Left ventricle myocardium inferior (tissue), 1 donor: ENCODE measurements at regions not wholly inside any gene's neighbourhood (a gene's known extent, or its start where the extent isn't known, plus 50 kb on each side); places are given as distances from the start of the nearest gene placed in this dataset.

Source experiments
- DNase-seq: peaks from one replicate; pipeline ENCODE4 v3.0.0-alpha.2; 2020
- H3K27ac ChIP-seq: fragments of 200-600 bp; replicated peaks from 2 replicates; pipeline ENCODE4 v1.8.0; 2021
- H3K27me3 ChIP-seq: fragments of 200-600 bp; 2 replicates; pipeline ENCODE4 v1.8.0; 2021; ENCODE audit warnings: low read depth
- H3K36me3 ChIP-seq: fragments of 200-600 bp; 2 replicates; pipeline ENCODE4 v1.8.0; 2021
- H3K4me1 ChIP-seq: fragments of 200-600 bp; 2 replicates; pipeline ENCODE4 v1.8.0; 2021
- H3K4me3 ChIP-seq: fragments of 200-600 bp; 2 replicates; pipeline ENCODE4 v1.8.0; 2021; ENCODE audit warnings: mild to moderate bottlenecking, moderate library complexity
- H3K9me3 ChIP-seq: fragments of 200-600 bp; replicated peaks from 2 replicates; pipeline ENCODE4 v1.8.0; 2021
- intact Hi-C: fragments of 100-400 bp; cut with micrococcal nuclease; formaldehyde crosslinking; loops from one replicate; pipeline ENCODE4 v1.11.0; 2022
- TF ChIP-seq, protein P1 (sequence below): fragments of 200-600 bp; IDR thresholded peaks from 2 replicates; pipeline ENCODE4 v1.8.0; 2021; ENCODE audit warnings: antibody characterized with exemption, mild to moderate bottlenecking, borderline replicate concordance
- donor health status: DM: no; HTN: yes; CAD: no; lungs with severe emphysema.

GRCh38 chr18:75582406-75582821 lies 154.9 kb upstream of the SMIM21 start:
- Histone ChIP-seq H3K9me3 (no peaks in the 10 kb centered on the region), H3K27me3 (no peaks in the 10 kb centered on the region), H3K36me3 (no peaks in the 10 kb centered on the region), H3K4me3 (no peak overlapping the region), H3K4me1 (no peaks in the 10 kb centered on the region), H3K27ac (no peak overlapping the region)
- intact Hi-C loops = no loop called here
- TF ChIP-seq, protein P1, sequence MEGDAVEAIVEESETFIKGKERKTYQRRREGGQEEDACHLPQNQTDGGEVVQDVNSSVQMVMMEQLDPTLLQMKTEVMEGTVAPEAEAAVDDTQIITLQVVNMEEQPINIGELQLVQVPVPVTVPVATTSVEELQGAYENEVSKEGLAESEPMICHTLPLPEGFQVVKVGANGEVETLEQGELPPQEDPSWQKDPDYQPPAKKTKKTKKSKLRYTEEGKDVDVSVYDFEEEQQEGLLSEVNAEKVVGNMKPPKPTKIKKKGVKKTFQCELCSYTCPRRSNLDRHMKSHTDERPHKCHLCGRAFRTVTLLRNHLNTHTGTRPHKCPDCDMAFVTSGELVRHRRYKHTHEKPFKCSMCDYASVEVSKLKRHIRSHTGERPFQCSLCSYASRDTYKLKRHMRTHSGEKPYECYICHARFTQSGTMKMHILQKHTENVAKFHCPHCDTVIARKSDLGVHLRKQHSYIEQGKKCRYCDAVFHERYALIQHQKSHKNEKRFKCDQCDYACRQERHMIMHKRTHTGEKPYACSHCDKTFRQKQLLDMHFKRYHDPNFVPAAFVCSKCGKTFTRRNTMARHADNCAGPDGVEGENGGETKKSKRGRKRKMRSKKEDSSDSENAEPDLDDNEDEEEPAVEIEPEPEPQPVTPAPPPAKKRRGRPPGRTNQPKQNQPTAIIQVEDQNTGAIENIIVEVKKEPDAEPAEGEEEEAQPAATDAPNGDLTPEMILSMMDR = no peak
- DNase-seq = no peak

DNA sequence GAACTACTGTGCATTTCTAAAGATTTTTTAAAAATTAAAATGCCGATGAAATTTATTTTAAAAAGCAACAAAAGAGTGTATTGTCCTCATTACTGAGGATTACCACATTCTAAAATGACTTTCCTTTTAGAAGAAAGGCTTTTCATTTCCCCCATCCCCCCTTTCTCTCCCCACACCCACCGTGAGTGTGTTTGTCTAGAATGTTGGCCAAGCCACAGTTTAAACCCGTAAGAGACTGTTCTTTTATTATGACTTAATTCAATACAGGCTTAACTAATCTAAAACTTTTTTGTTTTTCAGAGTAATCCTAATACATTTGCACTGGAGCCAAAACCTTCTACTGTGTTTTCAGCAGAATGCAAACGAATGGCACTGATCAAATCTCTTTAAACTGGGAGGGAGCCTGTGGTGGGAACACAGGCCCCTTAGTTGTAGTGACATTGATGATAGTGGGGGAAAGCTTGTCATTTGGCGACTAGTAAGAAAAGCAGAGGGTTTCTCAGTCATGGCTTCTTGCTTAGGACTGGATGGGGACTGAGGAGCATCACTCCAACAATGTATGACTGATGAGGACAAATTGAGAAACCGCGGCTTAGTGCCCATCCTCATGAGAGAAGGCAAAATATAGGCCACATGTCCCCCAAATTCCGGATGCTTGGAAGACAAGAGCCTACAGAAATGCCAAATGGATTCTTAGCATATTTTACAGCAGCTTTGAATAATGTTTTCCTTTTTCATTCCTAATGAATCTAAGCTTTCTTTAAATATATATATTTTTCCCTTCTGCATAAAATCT lies 154.0 kb upstream of the SMIM21 start:
- H3K36me3 ChIP-seq = no peaks in the 10 kb centered on the region
- H3K4me1 ChIP-seq = no peaks in the 10 kb centered on the region
- DNase-seq = no peak
- H3K27ac ChIP-seq = no peak overlapping the region
- H3K4me3 ChIP-seq = no peak overlapping the region
- no peaks in the 10 kb centered on the region for H3K27me3 ChIP-seq
- no peaks in the 10 kb centered on the region for H3K9me3 ChIP-seq
- intact Hi-C loops = no loop called here
- TF ChIP-seq, protein P1 = no peak

DNA sequence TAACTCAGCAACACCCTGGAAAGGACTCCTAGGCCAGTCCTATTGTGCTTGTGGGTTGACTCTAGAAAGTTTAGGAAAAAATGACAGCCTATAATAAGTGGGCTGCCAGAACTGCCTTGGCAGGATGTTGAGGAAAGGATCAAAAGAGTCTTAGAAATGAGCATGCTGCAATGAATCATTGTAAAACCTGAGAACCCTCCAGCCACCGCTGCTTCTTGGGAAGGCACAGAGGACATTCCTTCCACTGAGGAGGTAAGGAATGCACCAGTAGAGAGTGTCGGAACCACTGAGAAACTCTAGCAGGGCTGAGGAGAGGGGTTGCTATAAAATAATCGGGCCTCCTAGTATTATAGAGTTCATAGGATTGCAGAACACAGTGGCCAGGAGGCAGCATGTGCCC lies 146.7 kb upstream of the SMIM21 start:
- H3K4me1 ChIP-seq = no peaks in the 10 kb centered on the region
- TF ChIP-seq, protein P1 = no peak
- H3K27me3 ChIP-seq = peaks cover 4% of the 10 kb centered on the region
- intact Hi-C loops = no loop called here
- H3K36me3 ChIP-seq = no peaks in the 10 kb centered on the region
- no peak overlapping the region for H3K4me3 ChIP-seq
- peaks cover 8% of the 10 kb centered on the region for H3K9me3 ChIP-seq
- H3K27ac ChIP-seq = no peak overlapping the region
- no peak for DNase-seq

GRCh38 chr18:75563150-75563549 lies 135.6 kb upstream of the SMIM21 start:
- DNase-seq = no peak
- no peaks in the 10 kb centered on the region for H3K36me3 ChIP-seq
- TF ChIP-seq, protein P1 = no peak
- intact Hi-C loops = no loop called here
- H3K4me1 ChIP-seq = no peaks in the 10 kb centered on the region
- H3K4me3 ChIP-seq = no peak overlapping the region
- H3K9me3 ChIP-seq = no peaks in the 10 kb centered on the region
- H3K27me3 ChIP-seq = peaks cover 12% of the 10 kb centered on the region
- H3K27ac ChIP-seq = no peak overlapping the region

DNA sequence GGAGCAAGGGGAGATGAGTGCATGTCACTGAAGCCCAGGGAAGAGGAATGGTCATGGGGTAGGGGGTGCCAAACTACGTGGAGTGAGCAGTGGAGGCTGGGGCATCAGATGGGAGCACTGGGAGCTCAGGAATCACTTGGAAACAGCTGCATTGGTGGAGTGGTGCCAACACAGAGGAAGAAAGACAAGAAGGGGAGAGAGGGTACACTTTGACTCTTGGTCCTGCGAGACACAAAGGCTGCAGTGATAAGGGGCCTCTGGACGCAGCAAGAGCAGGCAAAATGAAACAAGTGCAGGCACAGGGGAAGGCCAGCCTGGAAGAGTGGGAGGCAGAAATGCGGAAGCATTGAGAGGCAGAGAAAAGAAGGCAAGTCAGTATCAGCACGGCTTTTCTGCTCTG lies 134.7 kb upstream of the SMIM21 start:
- Histone ChIP-seq H3K9me3 (no peaks in the 10 kb centered on the region), H3K36me3 (no peaks in the 10 kb centered on the region), H3K27ac (no peak overlapping the region), H3K4me3 (no peak overlapping the region), H3K27me3 (peaks cover 12% of the 10 kb centered on the region), H3K4me1 (no peaks in the 10 kb centered on the region)
- intact Hi-C loops = no loop called here
- TF ChIP-seq, protein P1 = no peak
- no peak for DNase-seq
